Panc1 (cell line): ENCODE measurements at regions not wholly inside any gene's neighbourhood (a gene's known extent, or its start where the extent isn't known, plus 50 kb on each side); places are given as distances from the start of the nearest gene placed in this dataset.

Experiments
- ATAC-seq: fragments of 200-7000 bp; cut with Tn5 transposase; 2 replicates; pipeline ENCODE4 v1.9.1; 2020; ENCODE audit warnings: mild to moderate bottlenecking, moderate library complexity
- BruUV-seq: library from RNA; stranded (reverse); fragments of 400-500 nt; replicated peaks from 2 replicates; lab custom pipeline; 2021; lab: Mats Ljungman, UMichigan
- CTCF ChIA-PET: fragments of 300-600 bp; sonication (Branson Sonifier 250); formaldehyde crosslinking; loops from one replicate; lab custom pipeline; 2022; ENCODE audit warnings: antibody characterized with exemption; lab: Charles Lee
- POLR2A ChIA-PET: fragments of 300-600 bp; sonication (Branson Sonifier 250); formaldehyde crosslinking; loops from one replicate; lab custom pipeline; 2022; ENCODE audit warnings: antibody characterized with exemption; lab: Charles Lee
- DNase-seq: peaks from one replicate; pipeline ENCODE4 v3.0.0-alpha.2; 2010; ENCODE audit warnings: low read depth, low spot score
- H3K27ac ChIP-seq: 2 replicates; pipeline ENCODE4 v1.5.1; 2011; ENCODE audit warnings: mild to moderate bottlenecking, low read length, inconsistent platforms
- H3K27me3 ChIP-seq: fragments of 200-500 bp; sonication (Bioruptor generic); 2 replicates; pipeline ENCODE4 v1.6.0; 2014; ENCODE audit warnings: low read length, inconsistent platforms; ENCODE audit not compliant: control insufficient read depth, insufficient read depth
- H3K36me3 ChIP-seq: fragments of 200-500 bp; sonication (Bioruptor generic); 2 replicates; pipeline ENCODE4 v1.5.1; 2014; ENCODE audit warnings: inconsistent platforms, mild to moderate bottlenecking, low read length, moderate library complexity; ENCODE audit not compliant: control insufficient read depth, insufficient read depth
- H3K4me1 ChIP-seq: 2 replicates; pipeline ENCODE4 v1.5.1; 2011; ENCODE audit warnings: inconsistent platforms, mild to moderate bottlenecking, low read length, moderate library complexity; ENCODE audit not compliant: control insufficient read depth, insufficient read depth
- H3K4me3 ChIP-seq, 2 experiments: 2 replicates each; pipeline ENCODE4 v1.5.1; 2011 to 2012; ENCODE audit warnings: low read depth in 2 of 2, low read length in 2 of 2, mild to moderate bottlenecking in 2 of 2, inconsistent platforms in 1 of 2, moderate library complexity in 1 of 2
- H3K9me3 ChIP-seq: fragments of 200-500 bp; sonication (Bioruptor generic); 2 replicates; pipeline ENCODE4 v1.5.1; 2014; ENCODE audit warnings: low read depth, mild to moderate bottlenecking, inconsistent platforms, low read length, moderate library complexity; ENCODE audit not compliant: control insufficient read depth, insufficient read depth
- CTCF ChIP-seq: fragments of 450-650 bp; IDR thresholded peaks from 2 replicates; pipeline ENCODE4 v1.5.1; 2017; ENCODE audit warnings: mild to moderate bottlenecking
- POLR2AphosphoS5 ChIP-seq: IDR thresholded peaks from 2 replicates; pipeline ENCODE4 v1.6.1; 2012; ENCODE audit warnings: mild to moderate bottlenecking, low read depth, low read length, moderate library complexity
- SIN3A ChIP-seq: IDR thresholded peaks from 2 replicates; pipeline ENCODE4 v1.6.1; 2012; ENCODE audit warnings: low read depth, mild to moderate bottlenecking, low read length, moderate library complexity, borderline replicate concordance; ENCODE audit not compliant: insufficient read depth
- TCF7L2 ChIP-seq: IDR thresholded peaks from 2 replicates; pipeline ENCODE4 v1.6.1; 2011; ENCODE audit warnings: mild to moderate bottlenecking, low read depth, low read length, inconsistent platforms
- in situ Hi-C: cut with HindIII; loops from 2 replicates; pipeline ENCODE4 v1.10.0; 2016; ENCODE audit warnings: low sequenced_read_pairs, low pct_unique_long_range_greater_than_20kb
- intact Hi-C: fragments of 100-400 bp; cut with micrococcal nuclease; formaldehyde crosslinking; loops from one replicate; pipeline ENCODE4 v1.10.0; 2022; ENCODE audit not compliant: unreplicated experiment
- TF ChIP-seq, protein P1 (sequence below), 2 experiments: IDR thresholded peaks; 2 replicates each; pipeline ENCODE4 v1.6.1; 2011 to 2012; ENCODE audit warnings: low read depth in 2 of 2, control low read depth in 1 of 2, low read length in 1 of 2, mild to moderate bottlenecking in 1 of 2, moderate library complexity in 1 of 2; ENCODE audit not compliant: insufficient read depth in 1 of 2

DNA sequence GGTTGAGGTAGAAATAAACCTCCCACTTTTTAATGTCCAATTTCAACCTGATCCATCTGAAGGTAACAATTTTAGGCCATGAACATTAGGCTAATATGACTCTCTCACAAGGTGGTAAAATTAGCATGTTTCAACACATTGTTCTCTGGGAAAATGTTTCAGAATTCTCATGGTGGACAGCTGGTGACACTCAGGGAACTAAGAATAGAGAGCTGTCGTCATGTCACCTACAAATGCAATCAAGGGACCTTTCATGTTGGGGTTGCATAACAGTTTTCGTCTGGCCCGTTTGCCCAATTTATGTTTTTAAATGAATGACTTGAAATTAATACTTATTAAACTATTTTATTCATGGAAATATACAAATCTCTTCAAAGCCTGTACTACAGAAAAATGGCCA, 180.7 kb upstream of the PRICKLE1 start:
- Histone ChIP-seq H3K9me3 (no peaks in the 10 kb centered on the region), H3K36me3 (no peaks in the 10 kb centered on the region), H3K4me1 (no peaks in the 10 kb centered on the region), H3K27ac (no peak overlapping the region), H3K27me3 (no peaks in the 10 kb centered on the region), H3K4me3 (no peak overlapping the region)
- intact Hi-C loops (no loop called here), in situ Hi-C loops (no loop called here)
- no peak for DNase-seq
- ChIA-PET CTCF (interaction anchor here (0.6 kb wide), 1 partner anchor 566 kb away, joined by 3 read pairs; no protein-coding TSS in a partner anchor), POLR2A (no interaction called here)
- TF ChIP-seq TCF7L2 (no peak), CTCF (no peak), POLR2AphosphoS5 (no peak), SIN3A (no peak)
- TF ChIP-seq, protein P1, sequence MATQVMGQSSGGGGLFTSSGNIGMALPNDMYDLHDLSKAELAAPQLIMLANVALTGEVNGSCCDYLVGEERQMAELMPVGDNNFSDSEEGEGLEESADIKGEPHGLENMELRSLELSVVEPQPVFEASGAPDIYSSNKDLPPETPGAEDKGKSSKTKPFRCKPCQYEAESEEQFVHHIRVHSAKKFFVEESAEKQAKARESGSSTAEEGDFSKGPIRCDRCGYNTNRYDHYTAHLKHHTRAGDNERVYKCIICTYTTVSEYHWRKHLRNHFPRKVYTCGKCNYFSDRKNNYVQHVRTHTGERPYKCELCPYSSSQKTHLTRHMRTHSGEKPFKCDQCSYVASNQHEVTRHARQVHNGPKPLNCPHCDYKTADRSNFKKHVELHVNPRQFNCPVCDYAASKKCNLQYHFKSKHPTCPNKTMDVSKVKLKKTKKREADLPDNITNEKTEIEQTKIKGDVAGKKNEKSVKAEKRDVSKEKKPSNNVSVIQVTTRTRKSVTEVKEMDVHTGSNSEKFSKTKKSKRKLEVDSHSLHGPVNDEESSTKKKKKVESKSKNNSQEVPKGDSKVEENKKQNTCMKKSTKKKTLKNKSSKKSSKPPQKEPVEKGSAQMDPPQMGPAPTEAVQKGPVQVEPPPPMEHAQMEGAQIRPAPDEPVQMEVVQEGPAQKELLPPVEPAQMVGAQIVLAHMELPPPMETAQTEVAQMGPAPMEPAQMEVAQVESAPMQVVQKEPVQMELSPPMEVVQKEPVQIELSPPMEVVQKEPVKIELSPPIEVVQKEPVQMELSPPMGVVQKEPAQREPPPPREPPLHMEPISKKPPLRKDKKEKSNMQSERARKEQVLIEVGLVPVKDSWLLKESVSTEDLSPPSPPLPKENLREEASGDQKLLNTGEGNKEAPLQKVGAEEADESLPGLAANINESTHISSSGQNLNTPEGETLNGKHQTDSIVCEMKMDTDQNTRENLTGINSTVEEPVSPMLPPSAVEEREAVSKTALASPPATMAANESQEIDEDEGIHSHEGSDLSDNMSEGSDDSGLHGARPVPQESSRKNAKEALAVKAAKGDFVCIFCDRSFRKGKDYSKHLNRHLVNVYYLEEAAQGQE (IDR thresholded peaks at IDR 0.05; ENCODE audit: insufficient read depth in 1 of 2, low read depth in 2 of 2, low read length in 1 of 2) = no peak
- no TSS peak for BruUV-seq
- no peak for ATAC-seq

DNA sequence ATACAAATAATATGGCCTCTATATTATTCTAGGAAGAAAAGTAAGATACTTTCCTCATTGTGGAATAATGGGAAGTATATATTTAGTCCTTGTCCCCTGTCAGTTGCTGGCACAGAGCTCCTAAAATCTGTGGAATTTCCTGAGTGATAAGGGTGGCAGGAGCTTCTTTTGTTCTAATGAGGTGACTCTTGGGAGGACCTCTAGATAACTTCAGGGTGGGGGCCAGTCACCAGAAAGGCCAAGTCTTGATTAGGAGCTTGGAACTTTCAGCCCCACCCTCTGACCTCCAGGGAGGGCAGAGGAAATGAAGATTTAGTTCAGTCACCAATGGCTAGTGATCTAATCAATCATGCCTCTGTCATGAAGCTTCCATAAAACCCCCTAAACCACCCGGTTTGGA, 179.9 kb upstream of the PRICKLE1 start:
- no peaks in the 10 kb centered on the region for H3K27me3 ChIP-seq
- no peak for ATAC-seq
- no peak overlapping the region for H3K27ac ChIP-seq
- POLR2A ChIA-PET = no interaction called here
- no TSS peak for BruUV-seq
- CTCF ChIA-PET = no interaction called here
- no peaks in the 10 kb centered on the region for H3K4me1 ChIP-seq
- no peaks in the 10 kb centered on the region for H3K9me3 ChIP-seq
- in situ Hi-C loops = no loop called here
- intact Hi-C loops = no loop called here
- H3K36me3 ChIP-seq = no peaks in the 10 kb centered on the region
- DNase-seq = no peak
- no peak overlapping the region for H3K4me3 ChIP-seq
- TF ChIP-seq SIN3A = no peak
- no peak for TF ChIP-seq TCF7L2
- no peak for TF ChIP-seq POLR2AphosphoS5
- TF ChIP-seq CTCF = no peak
- TF ChIP-seq, protein P1 (IDR thresholded peaks at IDR 0.05; ENCODE audit: insufficient read depth in 1 of 2, low read depth in 2 of 2, low read length in 1 of 2) = no peak
